ENCODE measurements at regions not wholly inside any gene's neighbourhood (a gene's known extent, or its start where the extent isn't known, plus 50 kb on each side); places are given as distances from the start of the nearest gene placed in this dataset.

DNA sequence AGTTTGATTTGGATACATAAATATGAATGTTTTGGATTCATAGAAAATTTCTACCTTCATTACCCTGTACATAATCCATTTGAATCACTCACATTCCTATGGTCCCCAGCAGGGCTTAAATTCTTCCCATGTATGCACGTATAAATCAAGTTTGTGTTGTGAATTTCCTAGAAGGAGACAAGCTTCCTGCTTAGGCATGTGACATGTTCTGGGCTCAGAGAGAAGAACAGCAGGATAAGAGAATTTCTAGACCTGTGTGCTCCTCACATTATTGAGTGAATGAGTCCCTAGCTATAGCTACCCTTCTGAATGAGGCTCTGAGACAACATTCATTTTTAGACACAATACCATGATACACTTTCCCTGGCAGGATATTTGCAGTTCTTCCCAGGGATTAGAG is 229.1 kb downstream of the YTHDC2 start:
- Histone ChIP-seq H3K9ac (ENCODE audit: extremely low read depth, insufficient read length, low read length) (no peak overlapping the region), H3K23ac (ENCODE audit: insufficient read length, low read depth, low read length) (no peak overlapping the region), H2AK5ac (ENCODE audit: insufficient read length, low read length) (no peak overlapping the region), H3K4me2 (ENCODE audit: insufficient read depth, insufficient read length, low read length) (no peak overlapping the region), H4K20me1 (ENCODE audit: control insufficient read depth, insufficient read depth, insufficient read length) (no peaks in the 10 kb centered on the region), H3K4ac (ENCODE audit: low read depth, low read length) (no peak overlapping the region), H2AFZ (ENCODE audit: low read length) (no peak overlapping the region), H2BK120ac (ENCODE audit: low read depth, low read length, poor library complexity, severe bottlenecking) (no peak overlapping the region), H3K79me1 (ENCODE audit: insufficient read depth, low read depth, low read length, poor library complexity, severe bottlenecking) (no peaks in the 10 kb centered on the region), H2BK12ac (ENCODE audit: insufficient read length, low read depth, low read length) (no peak overlapping the region), H4K5ac (ENCODE audit: insufficient read length, low read depth, low read length) (no peak overlapping the region), H3K18ac (ENCODE audit: insufficient read length, low read depth, low read length) (no peak overlapping the region), H3T11ph (ENCODE audit: low read length) (no peak overlapping the region), H3K9me3 (ENCODE audit: control insufficient read depth, low read depth, low read length) (no peaks in the 10 kb centered on the region), H3K23me2 (ENCODE audit: insufficient read length, low read depth, low read length, poor library complexity, severe bottlenecking) (no peaks in the 10 kb centered on the region), H2BK5ac (ENCODE audit: insufficient read length, low read length) (no peak overlapping the region), H2BK15ac (ENCODE audit: low read depth, low read length) (no peak overlapping the region), H4K91ac (ENCODE audit: insufficient read length, low read depth, low read length) (no peak overlapping the region), H4K8ac (replicated peaks; ENCODE audit: insufficient read length, low read depth, low read length) (no peak overlapping the region), H3K56ac (ENCODE audit: insufficient read length, low read depth, low read length) (no peak overlapping the region), H3K27ac (ENCODE audit: insufficient read length, low read depth, low read length) (no peak overlapping the region), H3K4me1 (ENCODE audit: insufficient read depth, low read length) (no peaks in the 10 kb centered on the region), H2BK20ac (ENCODE audit: low read depth, low read length, poor library complexity, severe bottlenecking) (no peak overlapping the region), H3K27me3 (ENCODE audit: insufficient read depth, low read length) (no peaks in the 10 kb centered on the region), H3K14ac (ENCODE audit: insufficient read depth, low read length) (no peak overlapping the region), H3K79me2 (ENCODE audit: insufficient read depth, low read length) (no peaks in the 10 kb centered on the region)
- no peaks in the 10 kb centered on the region for H3K36me3 Mint-ChIP-seq (ENCODE audit: insufficient read depth in 1 of 3, low read depth in 3 of 3)
- H3K27ac Mint-ChIP-seq, result no peak overlapping the region
- H3K4me1 Mint-ChIP-seq, result peaks cover 0 to 5% of the 10 kb centered on the region in 2 experiments; a peak in 2 of 4 replicates
- WGBS (ENCODE audit: extremely low coverage, insufficient read length, low lambda C conversion rate), result no CpG with 5 or more reads among the region's 1 CpG
- no peaks in the 10 kb centered on the region for H3K27me3 Mint-ChIP-seq (ENCODE audit: low read depth)
- no peak overlapping the region for H3K4me3 Mint-ChIP-seq
- no peak for TF ChIP-seq CTCF (conservative IDR thresholded peaks at IDR 0.05)
- DNase-seq, result no peak
- no peaks in the 10 kb centered on the region for H3K9me3 Mint-ChIP-seq
